HCT116 (cell line): ENCODE measurements at regions not wholly inside any gene's neighbourhood (a gene's known extent, or its start where the extent isn't known, plus 50 kb on each side); places are given as distances from the start of the nearest gene placed in this dataset.

Experiments used
- POLR2A ChIP-seq: IDR thresholded peaks from 2 replicates; pipeline ENCODE4 v1.7.0; 2011; ENCODE audit warnings: borderline replicate concordance; ENCODE audit not compliant: insufficient read depth, insufficient read length; ENCODE audit errors: extremely low read depth
- POLR2AphosphoS5 ChIP-seq: IDR thresholded peaks from 2 replicates; pipeline ENCODE4 v1.6.1; 2011; ENCODE audit warnings: mild to moderate bottlenecking, low read depth, low read length, moderate library complexity
- RAD21 ChIP-seq: IDR thresholded peaks from 2 replicates; pipeline ENCODE4 v1.6.1; 2012; ENCODE audit warnings: low read depth, mild to moderate bottlenecking
- SRF ChIP-seq: IDR thresholded peaks from 2 replicates; pipeline ENCODE4 v1.6.1; 2012; ENCODE audit warnings: low read depth
- ZNF274 ChIP-seq: fragments of 200-500 bp; sonication (Bioruptor generic); IDR thresholded peaks from 2 replicates; pipeline ENCODE4 v1.6.1; 2014; ENCODE audit warnings: mild to moderate bottlenecking, low read depth, low read length, inconsistent platforms
- TF ChIP-seq, protein P1 (sequence below), 3 experiments: fragments of 200-600 bp in 1 of 3; sonication (generic) in 1 of 3; IDR thresholded peaks in 2 of 3; conservative IDR thresholded peaks in 1 of 3; 2 replicates each; pipeline ENCODE4 v1.5.1; 2012 to 2017; ENCODE audit warnings: low read depth in 2 of 3, low read length in 2 of 3, antibody characterized with exemption in 1 of 3, borderline replicate concordance in 1 of 3, control low read depth in 1 of 3, mild to moderate bottlenecking in 1 of 3, mixed read lengths in 1 of 3, mixed run types in 1 of 3, moderate library complexity in 1 of 3; ENCODE audit not compliant: insufficient read depth in 1 of 3
- TF ChIP-seq, protein P2 (sequence below): IDR thresholded peaks from 2 replicates; pipeline ENCODE4 v1.6.1; 2012; ENCODE audit warnings: low read depth

DNA sequence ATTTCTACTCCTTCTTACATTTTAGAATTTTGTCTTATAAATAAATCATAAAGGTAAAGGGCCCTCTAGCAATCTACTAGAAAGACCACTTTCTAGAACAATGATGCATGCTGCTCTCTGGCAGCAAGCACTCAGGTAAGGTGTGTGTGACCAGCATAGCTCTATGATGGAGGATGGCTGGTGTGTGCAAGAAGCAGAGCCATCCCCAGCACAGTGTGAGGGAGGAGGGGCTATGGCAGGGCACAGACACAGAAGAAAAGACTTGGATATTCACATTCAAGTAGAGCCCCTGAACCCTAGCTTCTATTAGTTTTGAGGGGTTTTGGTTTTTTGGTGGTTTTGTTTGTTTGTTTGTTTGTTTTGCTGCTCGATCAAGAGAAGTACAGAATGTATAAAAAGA, 277.1 kb upstream of the CCDC54 start:
- no peak for TF ChIP-seq POLR2A
- TF ChIP-seq, protein P1, sequence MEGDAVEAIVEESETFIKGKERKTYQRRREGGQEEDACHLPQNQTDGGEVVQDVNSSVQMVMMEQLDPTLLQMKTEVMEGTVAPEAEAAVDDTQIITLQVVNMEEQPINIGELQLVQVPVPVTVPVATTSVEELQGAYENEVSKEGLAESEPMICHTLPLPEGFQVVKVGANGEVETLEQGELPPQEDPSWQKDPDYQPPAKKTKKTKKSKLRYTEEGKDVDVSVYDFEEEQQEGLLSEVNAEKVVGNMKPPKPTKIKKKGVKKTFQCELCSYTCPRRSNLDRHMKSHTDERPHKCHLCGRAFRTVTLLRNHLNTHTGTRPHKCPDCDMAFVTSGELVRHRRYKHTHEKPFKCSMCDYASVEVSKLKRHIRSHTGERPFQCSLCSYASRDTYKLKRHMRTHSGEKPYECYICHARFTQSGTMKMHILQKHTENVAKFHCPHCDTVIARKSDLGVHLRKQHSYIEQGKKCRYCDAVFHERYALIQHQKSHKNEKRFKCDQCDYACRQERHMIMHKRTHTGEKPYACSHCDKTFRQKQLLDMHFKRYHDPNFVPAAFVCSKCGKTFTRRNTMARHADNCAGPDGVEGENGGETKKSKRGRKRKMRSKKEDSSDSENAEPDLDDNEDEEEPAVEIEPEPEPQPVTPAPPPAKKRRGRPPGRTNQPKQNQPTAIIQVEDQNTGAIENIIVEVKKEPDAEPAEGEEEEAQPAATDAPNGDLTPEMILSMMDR (IDR thresholded peaks at IDR 0.05 in 2 of 3, conservative IDR thresholded peaks at IDR 0.05 in 1 of 3; ENCODE audit: borderline replicate concordance in 1 of 3, insufficient read depth in 1 of 3, low read depth in 2 of 3, low read length in 2 of 3): no peak
- TF ChIP-seq, protein P2, sequence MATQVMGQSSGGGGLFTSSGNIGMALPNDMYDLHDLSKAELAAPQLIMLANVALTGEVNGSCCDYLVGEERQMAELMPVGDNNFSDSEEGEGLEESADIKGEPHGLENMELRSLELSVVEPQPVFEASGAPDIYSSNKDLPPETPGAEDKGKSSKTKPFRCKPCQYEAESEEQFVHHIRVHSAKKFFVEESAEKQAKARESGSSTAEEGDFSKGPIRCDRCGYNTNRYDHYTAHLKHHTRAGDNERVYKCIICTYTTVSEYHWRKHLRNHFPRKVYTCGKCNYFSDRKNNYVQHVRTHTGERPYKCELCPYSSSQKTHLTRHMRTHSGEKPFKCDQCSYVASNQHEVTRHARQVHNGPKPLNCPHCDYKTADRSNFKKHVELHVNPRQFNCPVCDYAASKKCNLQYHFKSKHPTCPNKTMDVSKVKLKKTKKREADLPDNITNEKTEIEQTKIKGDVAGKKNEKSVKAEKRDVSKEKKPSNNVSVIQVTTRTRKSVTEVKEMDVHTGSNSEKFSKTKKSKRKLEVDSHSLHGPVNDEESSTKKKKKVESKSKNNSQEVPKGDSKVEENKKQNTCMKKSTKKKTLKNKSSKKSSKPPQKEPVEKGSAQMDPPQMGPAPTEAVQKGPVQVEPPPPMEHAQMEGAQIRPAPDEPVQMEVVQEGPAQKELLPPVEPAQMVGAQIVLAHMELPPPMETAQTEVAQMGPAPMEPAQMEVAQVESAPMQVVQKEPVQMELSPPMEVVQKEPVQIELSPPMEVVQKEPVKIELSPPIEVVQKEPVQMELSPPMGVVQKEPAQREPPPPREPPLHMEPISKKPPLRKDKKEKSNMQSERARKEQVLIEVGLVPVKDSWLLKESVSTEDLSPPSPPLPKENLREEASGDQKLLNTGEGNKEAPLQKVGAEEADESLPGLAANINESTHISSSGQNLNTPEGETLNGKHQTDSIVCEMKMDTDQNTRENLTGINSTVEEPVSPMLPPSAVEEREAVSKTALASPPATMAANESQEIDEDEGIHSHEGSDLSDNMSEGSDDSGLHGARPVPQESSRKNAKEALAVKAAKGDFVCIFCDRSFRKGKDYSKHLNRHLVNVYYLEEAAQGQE: no peak
- TF ChIP-seq RAD21: no peak
- TF ChIP-seq ZNF274: no peak
- no peak for TF ChIP-seq SRF
- no peak for TF ChIP-seq POLR2AphosphoS5
